Glutamatergic neuron (in vitro differentiated cells): ENCODE measurements at regions not wholly inside any gene's neighbourhood (a gene's known extent, or its start where the extent isn't known, plus 50 kb on each side); places are given as distances from the start of the nearest gene placed in this dataset.

Source experiments
- DNase-seq: peaks from one replicate; pipeline ENCODE4 v3.0.0; 2022
- H3K27ac Mint-ChIP-seq: one replicate; pipeline ENCODE4 v1.8.0; 2020; ENCODE audit warnings: mild to moderate bottlenecking, mixed read lengths, inconsistent platforms; ENCODE audit not compliant: unreplicated experiment
- H3K27me3 Mint-ChIP-seq: one replicate; pipeline ENCODE4 v1.8.0; 2020; ENCODE audit warnings: mild to moderate bottlenecking, moderate library complexity, mixed read lengths, inconsistent platforms; ENCODE audit not compliant: unreplicated experiment
- H3K36me3 Mint-ChIP-seq: one replicate; pipeline ENCODE4 v1.8.0; 2020; ENCODE audit warnings: mild to moderate bottlenecking, mixed read lengths, inconsistent platforms; ENCODE audit not compliant: unreplicated experiment
- H3K4me1 Mint-ChIP-seq: one replicate; pipeline ENCODE4 v1.8.0; 2020; ENCODE audit warnings: mild to moderate bottlenecking, low read depth, mixed read lengths, inconsistent platforms; ENCODE audit not compliant: unreplicated experiment
- H3K4me3 Mint-ChIP-seq: one replicate; pipeline ENCODE4 v1.8.0; 2020; ENCODE audit warnings: mild to moderate bottlenecking, mixed read lengths, inconsistent platforms; ENCODE audit not compliant: unreplicated experiment
- H3K9me3 Mint-ChIP-seq: one replicate; pipeline ENCODE4 v1.8.0; 2020; ENCODE audit warnings: mild to moderate bottlenecking, moderate library complexity, mixed read lengths, inconsistent platforms; ENCODE audit not compliant: unreplicated experiment
- TF ChIP-seq, protein P1 (sequence below): fragments of 200-600 bp; sonication (generic); IDR thresholded peaks from one replicate; pipeline ENCODE4 v1.5.0; 2021; ENCODE audit not compliant: partially characterized antibody, unreplicated experiment

- Mint-ChIP-seq H3K4me1 (no peaks in the 10 kb centered on the region), H3K9me3 (peaks cover 2% of the 10 kb centered on the region), H3K27me3 (no peaks in the 10 kb centered on the region), H3K36me3 (no peaks in the 10 kb centered on the region), H3K27ac (no peak overlapping the region), H3K4me3 (no peak overlapping the region)
- DNase-seq, result no peak
- TF ChIP-seq, protein P1, sequence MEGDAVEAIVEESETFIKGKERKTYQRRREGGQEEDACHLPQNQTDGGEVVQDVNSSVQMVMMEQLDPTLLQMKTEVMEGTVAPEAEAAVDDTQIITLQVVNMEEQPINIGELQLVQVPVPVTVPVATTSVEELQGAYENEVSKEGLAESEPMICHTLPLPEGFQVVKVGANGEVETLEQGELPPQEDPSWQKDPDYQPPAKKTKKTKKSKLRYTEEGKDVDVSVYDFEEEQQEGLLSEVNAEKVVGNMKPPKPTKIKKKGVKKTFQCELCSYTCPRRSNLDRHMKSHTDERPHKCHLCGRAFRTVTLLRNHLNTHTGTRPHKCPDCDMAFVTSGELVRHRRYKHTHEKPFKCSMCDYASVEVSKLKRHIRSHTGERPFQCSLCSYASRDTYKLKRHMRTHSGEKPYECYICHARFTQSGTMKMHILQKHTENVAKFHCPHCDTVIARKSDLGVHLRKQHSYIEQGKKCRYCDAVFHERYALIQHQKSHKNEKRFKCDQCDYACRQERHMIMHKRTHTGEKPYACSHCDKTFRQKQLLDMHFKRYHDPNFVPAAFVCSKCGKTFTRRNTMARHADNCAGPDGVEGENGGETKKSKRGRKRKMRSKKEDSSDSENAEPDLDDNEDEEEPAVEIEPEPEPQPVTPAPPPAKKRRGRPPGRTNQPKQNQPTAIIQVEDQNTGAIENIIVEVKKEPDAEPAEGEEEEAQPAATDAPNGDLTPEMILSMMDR, result no peak
Observed at GRCh38 chr13:69623973-69624372, 483.7 kb upstream of the ATXN8OS start.

DNA sequence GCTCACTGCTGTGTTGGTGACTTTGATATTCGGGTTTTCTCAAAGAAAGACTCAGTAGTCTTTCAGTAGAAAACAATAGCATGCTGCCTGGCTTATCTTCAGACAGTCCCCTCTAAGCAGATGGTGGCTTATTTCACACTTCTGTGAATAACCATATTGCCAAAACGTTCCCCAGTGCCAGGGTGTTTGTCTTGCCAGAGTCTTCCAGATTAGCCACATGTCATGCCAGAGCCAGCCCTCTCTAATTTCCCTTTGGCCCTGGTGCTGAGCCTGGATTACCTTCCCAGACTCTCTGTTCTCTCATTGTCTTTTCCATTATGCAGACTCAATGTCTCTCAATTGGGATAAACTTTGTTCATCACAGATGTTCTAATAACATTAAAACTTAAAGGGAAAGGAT, 488.0 kb upstream of the ATXN8OS start:
- no peaks in the 10 kb centered on the region for H3K27me3 Mint-ChIP-seq
- no peak overlapping the region for H3K27ac Mint-ChIP-seq
- no peaks in the 10 kb centered on the region for H3K36me3 Mint-ChIP-seq
- no peak for DNase-seq
- peaks cover 2% of the 10 kb centered on the region for H3K9me3 Mint-ChIP-seq
- no peak overlapping the region for H3K4me3 Mint-ChIP-seq
- TF ChIP-seq, protein P1, result no peak
- no peaks in the 10 kb centered on the region for H3K4me1 Mint-ChIP-seq

- Mint-ChIP-seq H3K4me3 (no peak overlapping the region), H3K27me3 (no peaks in the 10 kb centered on the region), H3K27ac (no peak overlapping the region), H3K9me3 (peaks cover 2% of the 10 kb centered on the region), H3K4me1 (no peaks in the 10 kb centered on the region), H3K36me3 (no peaks in the 10 kb centered on the region)
- no peak for DNase-seq
- TF ChIP-seq, protein P1, result no peak
Observed at GRCh38 chr13:69618838-69619237, 488.8 kb upstream of the ATXN8OS start.

DNA sequence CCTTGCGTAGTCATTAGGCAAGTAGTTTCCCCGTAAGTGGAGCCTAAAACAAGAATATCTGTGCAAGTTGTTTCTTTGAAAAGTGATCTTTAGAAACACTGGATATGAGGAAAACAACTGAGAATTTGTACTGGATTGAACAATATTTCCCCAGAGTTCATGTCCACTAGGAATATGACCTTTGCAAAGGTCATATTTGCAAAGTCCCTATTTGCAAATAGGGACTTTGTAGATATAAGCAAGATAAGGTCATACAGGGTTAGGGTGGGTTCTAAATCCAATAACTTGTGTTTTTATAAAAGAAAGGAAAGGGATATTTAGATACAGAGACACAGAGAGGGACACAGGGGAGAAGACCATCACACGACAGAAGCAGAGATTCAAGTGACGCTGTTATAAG, 489.2 kb upstream of the ATXN8OS start:
- Mint-ChIP-seq H3K36me3 (no peaks in the 10 kb centered on the region), H3K27ac (no peak overlapping the region), H3K4me1 (no peaks in the 10 kb centered on the region), H3K4me3 (no peak overlapping the region), H3K27me3 (no peaks in the 10 kb centered on the region), H3K9me3 (peaks cover 2% of the 10 kb centered on the region)
- TF ChIP-seq, protein P1, result no peak
- DNase-seq, result no peak

GRCh38 chr13:69617587-69617986, 490.0 kb upstream of the ATXN8OS start:
- TF ChIP-seq, protein P1, result no peak
- Mint-ChIP-seq H3K27ac (no peak overlapping the region), H3K36me3 (no peaks in the 10 kb centered on the region), H3K4me3 (no peak overlapping the region), H3K9me3 (peaks cover 2% of the 10 kb centered on the region), H3K4me1 (no peaks in the 10 kb centered on the region), H3K27me3 (no peaks in the 10 kb centered on the region)
- DNase-seq, result no peak
